ENCODE measurements at regions not wholly inside any gene's neighbourhood (a gene's known extent, or its start where the extent isn't known, plus 50 kb on each side); places are given as distances from the start of the nearest gene placed in this dataset.

GRCh38 chr16:51877686-51878085, 669.3 kb downstream of the TOX3 start:
- Mint-ChIP-seq H3K9me3 (ENCODE audit: low read depth, unreplicated experiment) (no peaks in the 10 kb centered on the region), H3K27me3 (ENCODE audit: unreplicated experiment) (no peaks in the 10 kb centered on the region), H3K27ac (ENCODE audit: unreplicated experiment) (no peak overlapping the region), H3K36me3 (ENCODE audit: insufficient read depth, unreplicated experiment) (no peaks in the 10 kb centered on the region), H3K4me1 (ENCODE audit: low read depth, unreplicated experiment) (peaks cover 23% of the 10 kb centered on the region), H3K4me3 (ENCODE audit: low read depth, unreplicated experiment) (no peak overlapping the region)
- no peak for TF ChIP-seq CTCF (IDR thresholded peaks at IDR 0.05; ENCODE audit: unreplicated experiment)
- CTCF ChIA-PET: no interaction called here
- intact Hi-C loops (cut with micrococcal nuclease; ENCODE audit: unreplicated experiment): no loop called here
- BruUV-seq (replicated peaks): no TSS peak
- no peak for DNase-seq

- H3K36me3 Mint-ChIP-seq (ENCODE audit: insufficient read depth, unreplicated experiment): no peaks in the 10 kb centered on the region
- H3K4me3 Mint-ChIP-seq (ENCODE audit: low read depth, unreplicated experiment): no peak overlapping the region
- H3K27me3 Mint-ChIP-seq (ENCODE audit: unreplicated experiment): no peaks in the 10 kb centered on the region
- CTCF ChIA-PET: no interaction called here
- no peak for TF ChIP-seq CTCF (IDR thresholded peaks at IDR 0.05; ENCODE audit: unreplicated experiment)
- no TSS peak for BruUV-seq (replicated peaks)
- no peak for DNase-seq
- intact Hi-C loops (cut with micrococcal nuclease; ENCODE audit: unreplicated experiment): no loop called here
- peaks cover 24% of the 10 kb centered on the region for H3K4me1 Mint-ChIP-seq (ENCODE audit: low read depth, unreplicated experiment)
- H3K27ac Mint-ChIP-seq (ENCODE audit: unreplicated experiment): no peak overlapping the region
- no peaks in the 10 kb centered on the region for H3K9me3 Mint-ChIP-seq (ENCODE audit: low read depth, unreplicated experiment)
These were observed 670.0 kb downstream of the TOX3 start for GRCh38 chr16:51876934-51877333.

- Mint-ChIP-seq H3K27ac (ENCODE audit: unreplicated experiment) (no peak overlapping the region), H3K4me3 (ENCODE audit: low read depth, unreplicated experiment) (no peak overlapping the region), H3K27me3 (ENCODE audit: unreplicated experiment) (no peaks in the 10 kb centered on the region), H3K4me1 (ENCODE audit: low read depth, unreplicated experiment) (peaks cover 26% of the 10 kb centered on the region), H3K9me3 (ENCODE audit: low read depth, unreplicated experiment) (no peaks in the 10 kb centered on the region), H3K36me3 (ENCODE audit: insufficient read depth, unreplicated experiment) (no peaks in the 10 kb centered on the region)
- intact Hi-C loops (cut with micrococcal nuclease; ENCODE audit: unreplicated experiment): no loop called here
- no peak for TF ChIP-seq CTCF (IDR thresholded peaks at IDR 0.05; ENCODE audit: unreplicated experiment)
- DNase-seq: no peak
- BruUV-seq (replicated peaks): no TSS peak
- CTCF ChIA-PET: no interaction called here
These were observed 670.4 kb downstream of the TOX3 start for GRCh38 chr16:51876601-51876875.

GRCh38 chr16:51875834-51876600, 670.9 kb downstream of the TOX3 start:
- Mint-ChIP-seq H3K27ac (ENCODE audit: unreplicated experiment) (no peak overlapping the region), H3K4me3 (ENCODE audit: low read depth, unreplicated experiment) (no peak overlapping the region), H3K9me3 (ENCODE audit: low read depth, unreplicated experiment) (no peaks in the 10 kb centered on the region), H3K4me1 (ENCODE audit: low read depth, unreplicated experiment) (peaks cover 25% of the 10 kb centered on the region), H3K27me3 (ENCODE audit: unreplicated experiment) (no peaks in the 10 kb centered on the region), H3K36me3 (ENCODE audit: insufficient read depth, unreplicated experiment) (no peaks in the 10 kb centered on the region)
- no peak for TF ChIP-seq CTCF (IDR thresholded peaks at IDR 0.05; ENCODE audit: unreplicated experiment)
- CTCF ChIA-PET: no interaction called here
- intact Hi-C loops (cut with micrococcal nuclease; ENCODE audit: unreplicated experiment): no loop called here
- BruUV-seq (replicated peaks): no TSS peak
- no peak for DNase-seq

Measured in Calu3 (cell line).